Inferior parietal cortex (tissue), 1 donor: ENCODE measurements at regions not wholly inside any gene's neighbourhood (a gene's known extent, or its start where the extent isn't known, plus 50 kb on each side); places are given as distances from the start of the nearest gene placed in this dataset.
A peak's percentile ranks its signal among the peaks of the same experiment; 100 is the strongest.

ENCODE experiments used
- DNase-seq: peaks from one replicate; pipeline ENCODE4 v3.0.0-alpha.2; 2016; ENCODE audit errors: extremely low spot score

GRCh38 chr9:107732781-107733522 is 243.4 kb upstream of the KLF4 start:
- peak; percentile 26 for DNase-seq

GRCh38 chr9:107731115-107731762 is 241.7 kb upstream of the KLF4 start:
- DNase-seq: no peak

GRCh38 chr9:107730666-107731065 is 241.1 kb upstream of the KLF4 start:
- no peak for DNase-seq

GRCh38 chr9:107727086-107727780 is 237.7 kb upstream of the KLF4 start:
- DNase-seq: no peak

- DNase-seq: no peak
Measured at GRCh38 chr9:107723015-107723414, 233.4 kb upstream of the KLF4 start.

GRCh38 chr9:107721705-107722245 is 232.2 kb upstream of the KLF4 start:
- no peak for DNase-seq

- no peak for DNase-seq
Measured at GRCh38 chr9:107720501-107720900, 230.9 kb upstream of the KLF4 start.

- DNase-seq: no peak
Measured at GRCh38 chr9:107717529-107718314, 228.2 kb upstream of the KLF4 start.

- no peak for DNase-seq
Measured at GRCh38 chr9:107715740-107716139, 226.2 kb upstream of the KLF4 start.

- no peak for DNase-seq
Measured at GRCh38 chr9:107713470-107713869, 223.9 kb upstream of the KLF4 start.

GRCh38 chr9:107712390-107712789 is 222.8 kb upstream of the KLF4 start:
- DNase-seq: no peak

- no peak for DNase-seq
Measured at GRCh38 chr9:107711542-107711941, 222.0 kb upstream of the KLF4 start.

GRCh38 chr9:107710953-107711352 is 221.4 kb upstream of the KLF4 start:
- no peak for DNase-seq

- no peak for DNase-seq
Measured at GRCh38 chr9:107710546-107710945, 221.0 kb upstream of the KLF4 start.

- no peak for DNase-seq
Measured at GRCh38 chr9:107708791-107709190, 219.2 kb upstream of the KLF4 start.

- DNase-seq: no peak
Measured at GRCh38 chr9:107707915-107708441, 218.4 kb upstream of the KLF4 start.

- no peak for DNase-seq
Measured at GRCh38 chr9:107707428-107707837, 217.9 kb upstream of the KLF4 start.

GRCh38 chr9:107706701-107707427 is 217.3 kb upstream of the KLF4 start:
- DNase-seq: no peak

- no peak for DNase-seq
Measured at GRCh38 chr9:107705521-107705920, 216.0 kb upstream of the KLF4 start.

GRCh38 chr9:107704774-107705173 is 215.2 kb upstream of the KLF4 start:
- no peak for DNase-seq

- DNase-seq: no peak
Measured at GRCh38 chr9:107703651-107704050, 214.1 kb upstream of the KLF4 start.
